ENCODE measurements at regions not wholly inside any gene's neighbourhood (a gene's known extent, or its start where the extent isn't known, plus 50 kb on each side); places are given as distances from the start of the nearest gene placed in this dataset.

DNA sequence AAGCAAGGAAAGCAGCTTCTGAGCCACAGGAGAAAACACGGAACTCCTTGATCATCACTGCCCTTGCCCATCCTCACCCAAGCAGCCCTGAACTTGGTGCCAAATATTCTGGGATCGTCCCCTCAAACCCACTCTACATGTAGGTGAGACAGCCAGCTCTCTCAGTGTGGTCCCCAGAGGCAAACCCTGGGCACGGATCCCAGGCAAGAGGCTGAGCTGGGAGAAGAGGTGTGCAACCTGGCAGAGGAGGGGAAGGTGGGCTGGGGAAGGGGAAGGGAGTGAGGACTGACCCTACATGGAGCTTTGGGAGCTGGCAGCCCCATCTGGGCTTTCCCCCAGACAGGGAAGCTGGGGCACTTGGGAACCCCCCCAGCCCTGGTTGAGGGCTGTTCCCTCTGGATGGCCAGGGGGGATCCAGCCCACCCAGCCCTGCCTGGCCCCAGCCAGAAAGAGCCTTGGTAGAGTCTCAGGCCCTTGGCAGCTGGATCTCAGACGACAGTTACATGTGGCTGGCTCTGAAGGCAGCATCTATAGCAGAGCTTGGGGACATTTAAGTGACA is 186.2 kb upstream of the CST7 start:
- no peak for DNase-seq (ENCODE audit: low read depth)

DNA sequence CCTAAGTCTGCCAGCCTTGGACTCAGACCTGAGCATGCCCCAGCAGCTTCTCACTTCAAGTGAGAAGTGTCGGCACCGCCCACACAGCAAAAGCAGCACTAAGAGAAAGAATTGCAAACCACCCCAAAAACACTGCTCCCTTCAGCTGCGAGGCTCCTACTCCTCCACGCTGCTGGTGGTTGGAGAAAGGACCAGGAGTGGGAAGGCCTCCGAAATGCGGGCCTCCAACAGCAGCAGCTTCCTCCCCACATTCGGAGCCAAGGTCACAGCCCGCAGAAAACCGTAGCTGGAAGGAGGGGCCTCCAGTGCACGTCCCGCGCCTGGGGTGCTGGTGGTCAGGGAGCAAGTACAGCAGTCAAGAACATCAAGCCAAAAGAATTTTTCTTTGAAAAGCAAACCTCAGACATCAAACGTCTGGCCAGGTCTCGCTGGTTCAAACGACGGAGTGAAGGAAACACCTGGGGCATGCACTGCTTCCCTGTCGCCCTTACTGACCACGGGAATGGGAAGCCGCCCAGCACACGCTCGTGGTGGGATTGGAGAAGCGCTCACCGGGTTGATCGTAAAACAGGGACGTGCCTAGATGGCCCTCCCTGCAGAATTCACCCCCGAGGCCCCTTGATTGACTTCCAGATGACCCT is 185.6 kb upstream of the CST7 start:
- no peak for DNase-seq (ENCODE audit: low read depth)

DNA sequence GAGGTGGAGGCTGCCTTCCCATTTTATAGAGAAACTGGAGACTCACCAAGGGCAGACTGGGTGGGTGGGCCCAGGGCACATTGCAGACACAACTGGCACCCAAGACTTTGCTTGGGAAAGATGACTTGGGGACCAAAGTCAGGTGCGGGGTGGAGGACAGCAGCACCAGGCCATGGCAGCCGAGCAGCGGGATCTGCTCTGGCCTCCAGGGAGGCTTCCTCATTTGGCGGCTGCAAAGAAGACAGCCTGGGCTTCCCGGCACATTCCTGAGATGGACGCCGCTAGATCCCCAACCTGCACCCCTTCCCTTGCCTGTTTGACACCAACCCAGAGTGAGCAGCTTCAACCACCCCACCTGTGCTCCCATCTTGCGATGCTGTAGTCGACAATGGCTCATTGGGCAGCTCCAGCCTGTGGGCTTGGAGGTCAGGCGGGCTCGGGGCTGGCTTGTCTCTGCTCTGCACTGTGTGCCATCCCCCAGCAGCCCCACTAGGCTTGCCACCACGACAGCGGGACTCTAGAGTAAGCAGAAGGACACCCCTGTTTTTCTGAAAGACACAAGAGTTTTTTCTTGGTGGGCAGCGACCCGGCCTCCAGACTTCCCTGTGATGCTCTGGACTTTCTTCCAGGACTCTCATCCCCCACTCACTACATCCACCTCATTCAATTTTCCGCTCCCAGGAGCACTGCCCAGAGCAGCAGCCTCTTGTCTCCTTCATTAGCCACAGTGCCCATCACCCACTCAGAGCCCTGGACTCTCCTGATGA is 184.9 kb upstream of the CST7 start:
- no peak for DNase-seq (ENCODE audit: low read depth)

DNA sequence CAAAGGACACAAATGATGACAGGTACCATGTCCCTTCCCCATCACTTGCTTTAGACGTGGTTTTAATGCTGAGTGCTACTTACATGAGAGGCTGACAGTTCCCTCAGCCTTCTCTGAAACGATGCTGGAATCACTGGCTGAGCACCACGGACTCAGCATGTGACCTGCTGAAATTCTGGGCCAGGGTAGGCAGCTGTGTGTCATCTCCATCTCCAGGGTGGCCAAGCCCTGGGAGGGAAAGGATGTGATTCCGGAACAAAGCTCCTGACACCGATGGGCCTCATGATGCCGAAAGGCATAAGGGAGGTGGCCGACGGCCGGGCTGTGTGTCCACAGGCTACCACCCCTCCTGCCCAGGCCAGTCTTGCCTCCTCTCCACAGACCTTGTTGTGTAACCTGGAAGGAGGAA is 184.3 kb upstream of the CST7 start:
- DNase-seq (ENCODE audit: low read depth), result no peak

DNA sequence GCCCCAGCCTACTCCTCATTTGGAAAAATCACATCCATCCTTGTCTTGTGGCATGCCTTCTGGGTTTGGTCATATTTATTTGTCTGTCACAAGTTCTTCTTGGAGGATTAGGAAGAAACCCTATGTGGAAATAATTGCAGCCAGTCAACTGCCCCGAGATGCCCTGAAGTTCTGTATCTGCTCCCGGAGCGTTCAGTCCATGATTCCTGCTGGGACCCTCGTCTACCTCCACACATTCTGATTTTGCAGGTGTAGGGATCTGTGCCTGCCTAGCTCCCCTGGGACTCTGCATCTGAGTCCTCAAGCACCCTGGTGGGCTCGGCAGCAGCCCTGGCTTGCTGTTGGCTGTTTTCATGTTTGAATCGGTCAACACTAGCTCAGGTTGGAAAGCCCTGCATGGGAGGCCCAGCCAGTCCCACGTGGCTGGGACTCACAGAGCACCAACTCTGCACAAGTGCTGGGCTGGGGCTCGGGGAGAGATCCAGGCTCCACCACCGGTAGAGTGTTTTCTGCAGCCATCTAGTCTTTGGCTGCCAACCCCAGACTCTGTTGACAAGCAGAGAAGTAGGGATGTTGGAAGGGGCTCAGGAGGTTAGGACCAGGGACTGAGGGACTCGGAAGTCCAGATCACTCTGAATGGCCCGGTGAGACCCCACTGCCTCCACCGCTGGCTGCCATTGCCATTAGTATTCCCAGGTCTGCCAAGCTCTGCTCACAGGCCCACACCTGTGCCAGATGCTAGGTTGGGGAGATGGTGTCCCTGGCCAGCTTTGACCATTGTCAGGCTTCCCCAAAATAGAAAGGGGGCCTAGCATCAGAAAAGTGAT is 183.5 kb upstream of the CST7 start:
- no peak for DNase-seq (ENCODE audit: low read depth)

DNA sequence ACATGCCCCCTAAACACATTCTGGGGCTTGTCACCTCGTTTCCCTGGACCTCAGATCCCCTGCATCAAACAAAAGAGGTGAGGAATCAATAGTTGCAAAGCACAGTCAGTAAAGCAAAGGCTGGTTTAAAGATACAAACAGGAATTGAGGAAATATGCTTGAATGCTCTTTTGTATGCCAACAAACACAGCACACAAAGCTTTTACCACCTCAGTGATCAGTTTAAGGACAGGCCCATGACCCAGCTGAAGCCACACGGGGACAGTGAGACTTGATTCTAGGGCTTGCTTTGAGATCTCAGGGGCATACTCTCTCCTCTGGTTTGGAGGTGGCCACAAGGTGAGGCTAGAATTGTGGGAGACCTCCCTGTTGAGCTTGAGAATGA is 182.9 kb upstream of the CST7 start:
- DNase-seq (ENCODE audit: low read depth), result no peak

DNA sequence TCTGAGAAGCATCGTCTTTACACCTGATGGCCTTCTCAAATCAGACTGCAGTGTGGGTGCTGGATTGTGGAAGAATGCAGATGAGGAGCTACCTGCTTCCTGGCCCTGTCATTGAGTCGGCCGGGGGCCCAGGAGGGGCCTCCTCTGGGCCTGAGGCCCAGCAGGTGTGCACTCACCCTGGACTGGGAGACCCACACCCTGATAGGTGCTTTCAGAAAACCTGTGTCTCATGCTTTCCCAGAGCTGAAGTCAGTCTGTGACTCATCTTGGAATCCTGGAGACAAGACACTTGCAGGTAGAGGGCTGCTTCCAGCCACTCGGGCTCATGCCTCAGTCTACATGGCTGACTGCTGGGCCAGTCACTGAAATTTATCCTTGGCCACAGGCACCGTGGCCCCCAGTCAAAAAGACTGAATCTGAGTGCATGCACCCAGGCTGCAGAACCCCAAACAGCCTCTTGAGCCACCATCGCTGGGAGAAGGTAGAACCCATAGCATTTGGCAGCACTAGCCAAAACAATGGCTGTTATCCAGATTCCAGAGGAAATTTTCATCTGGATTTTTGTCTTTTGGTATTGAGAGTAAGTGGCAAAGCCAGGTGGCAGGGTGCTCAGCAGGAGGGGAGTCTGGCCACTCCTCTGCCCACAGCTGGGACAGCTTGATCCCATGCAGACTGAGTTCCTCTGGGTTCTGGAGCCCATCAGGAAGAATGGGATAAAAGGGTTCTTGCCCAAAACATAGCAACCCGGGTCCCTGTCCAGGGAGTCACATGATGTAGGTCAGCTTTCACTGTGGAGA is 182.0 kb upstream of the CST7 start:
- DNase-seq (ENCODE audit: low read depth), result no peak

DNA sequence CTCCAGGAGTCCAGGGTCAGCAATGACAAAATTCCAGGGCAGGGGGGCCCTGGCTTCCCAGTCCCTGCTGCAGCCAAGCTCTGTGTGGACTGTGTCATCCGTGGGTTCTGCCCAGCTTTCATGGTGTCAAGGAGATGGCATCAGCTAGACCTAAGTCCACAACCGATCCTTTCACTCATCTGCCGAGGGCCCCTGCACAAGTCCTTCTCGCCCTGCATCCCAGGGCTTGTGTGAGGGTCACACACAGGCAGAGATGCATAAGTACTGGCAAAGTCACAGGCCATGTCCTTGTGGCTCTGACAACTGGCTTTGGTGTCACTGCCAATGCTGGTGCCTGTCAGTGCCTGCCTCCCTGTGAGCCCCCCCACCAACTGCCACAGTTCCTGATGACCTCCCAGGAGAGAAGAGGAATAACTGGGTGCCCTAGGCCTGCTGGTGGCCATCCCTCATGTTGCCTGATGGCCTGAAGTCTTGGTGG is 181.4 kb upstream of the CST7 start:
- no peak for DNase-seq (ENCODE audit: low read depth)

DNA sequence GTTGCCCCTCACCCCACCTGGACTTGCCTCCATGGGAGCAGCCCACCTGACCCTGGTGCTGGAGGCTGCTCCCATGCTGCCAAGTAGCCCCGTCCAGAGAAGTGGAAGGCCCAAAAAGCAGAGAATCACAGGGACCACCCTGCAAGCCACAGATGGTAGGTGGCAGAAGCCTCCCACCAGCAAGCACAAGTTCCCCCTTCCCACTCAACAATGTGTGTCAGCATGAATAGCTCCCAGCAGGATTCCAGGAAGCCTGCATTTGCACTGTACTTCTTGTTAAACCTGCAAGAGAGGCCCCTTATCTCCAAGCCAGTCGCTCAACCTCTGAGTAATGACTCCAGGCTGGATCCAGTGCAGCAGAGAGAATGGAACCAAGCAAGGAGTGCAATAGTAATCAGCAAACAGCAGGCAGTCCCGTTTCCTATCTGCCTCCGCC is 180.8 kb upstream of the CST7 start:
- no peak for DNase-seq (ENCODE audit: low read depth)

DNA sequence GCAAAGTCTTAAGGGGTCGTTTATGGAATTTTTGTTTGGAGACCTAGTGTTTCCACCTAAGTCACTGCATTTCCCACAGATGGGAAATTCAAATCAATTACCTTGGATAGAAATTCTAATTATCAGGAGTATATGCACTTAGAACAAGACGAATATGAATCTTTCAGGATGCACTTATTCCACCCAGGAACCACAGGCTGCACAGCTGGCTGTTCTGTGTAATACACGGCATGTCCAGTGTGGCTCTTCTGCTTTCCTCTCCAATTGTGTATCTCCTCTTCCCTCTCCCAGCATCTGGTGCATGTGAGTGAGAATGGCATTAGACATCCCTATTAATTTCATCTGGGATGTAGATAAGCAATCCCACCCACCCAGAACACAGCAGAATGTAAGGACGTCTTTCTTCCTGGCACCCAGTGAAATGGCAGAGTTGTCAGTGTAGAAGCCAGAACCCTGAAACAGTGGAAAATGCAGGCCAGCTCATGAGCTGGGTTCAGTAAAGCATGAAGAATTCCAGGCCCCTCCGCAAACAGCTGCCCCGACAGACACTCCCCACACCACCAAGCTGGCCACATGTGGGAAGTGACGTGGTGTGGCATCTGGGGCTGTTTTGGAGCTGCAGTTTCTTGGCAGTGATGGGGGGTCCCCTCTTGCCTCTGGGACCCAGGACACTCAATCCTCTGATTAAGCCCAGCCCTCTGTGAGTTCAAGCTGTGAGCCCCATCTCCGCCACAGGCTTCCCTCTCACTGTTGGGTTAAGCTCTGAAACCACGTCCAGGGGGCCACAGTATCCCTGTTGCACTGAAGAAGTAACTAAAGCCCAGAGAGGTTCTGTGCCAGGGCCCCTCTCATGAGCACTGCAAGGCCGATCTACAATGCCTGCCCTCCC is 180.1 kb upstream of the CST7 start:
- no peak for DNase-seq (ENCODE audit: low read depth)

DNA sequence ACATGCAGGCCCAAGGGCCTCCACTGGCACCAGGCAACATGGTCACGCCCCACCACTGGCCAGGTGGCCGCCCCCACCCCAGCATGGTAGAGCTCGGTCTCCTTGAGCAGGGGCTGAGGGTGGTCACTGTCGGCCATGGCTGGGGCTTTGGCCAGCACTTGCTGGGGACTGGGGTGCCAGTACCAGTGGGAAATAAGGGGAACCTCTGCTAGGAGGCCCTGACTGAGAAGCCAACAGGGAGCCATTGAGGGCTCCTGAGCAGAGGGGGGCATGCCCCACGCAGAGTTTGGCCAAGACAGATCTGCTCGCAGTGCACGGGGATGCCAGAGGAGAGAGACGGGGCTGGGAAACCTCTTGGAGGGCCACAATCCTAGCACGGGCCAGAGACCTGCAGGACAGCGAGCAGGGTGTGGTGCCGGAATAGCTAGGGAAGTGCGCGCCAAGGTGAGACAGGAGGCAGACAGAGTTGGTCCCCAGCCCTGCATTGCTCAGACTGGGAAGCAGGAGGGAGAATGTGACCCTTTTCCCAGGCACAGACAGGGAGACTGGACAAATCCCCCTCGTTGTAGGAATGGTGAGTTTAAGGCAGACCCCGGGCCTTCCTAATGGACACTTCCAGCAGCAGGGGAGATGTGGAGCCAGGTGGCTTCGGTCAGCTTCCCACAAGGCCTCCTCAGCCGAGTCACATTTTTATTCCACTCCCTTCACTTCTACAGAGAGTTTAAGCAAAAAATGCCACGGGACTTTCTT is 179.0 kb upstream of the CST7 start:
- DNase-seq (ENCODE audit: low read depth), result no peak

DNA sequence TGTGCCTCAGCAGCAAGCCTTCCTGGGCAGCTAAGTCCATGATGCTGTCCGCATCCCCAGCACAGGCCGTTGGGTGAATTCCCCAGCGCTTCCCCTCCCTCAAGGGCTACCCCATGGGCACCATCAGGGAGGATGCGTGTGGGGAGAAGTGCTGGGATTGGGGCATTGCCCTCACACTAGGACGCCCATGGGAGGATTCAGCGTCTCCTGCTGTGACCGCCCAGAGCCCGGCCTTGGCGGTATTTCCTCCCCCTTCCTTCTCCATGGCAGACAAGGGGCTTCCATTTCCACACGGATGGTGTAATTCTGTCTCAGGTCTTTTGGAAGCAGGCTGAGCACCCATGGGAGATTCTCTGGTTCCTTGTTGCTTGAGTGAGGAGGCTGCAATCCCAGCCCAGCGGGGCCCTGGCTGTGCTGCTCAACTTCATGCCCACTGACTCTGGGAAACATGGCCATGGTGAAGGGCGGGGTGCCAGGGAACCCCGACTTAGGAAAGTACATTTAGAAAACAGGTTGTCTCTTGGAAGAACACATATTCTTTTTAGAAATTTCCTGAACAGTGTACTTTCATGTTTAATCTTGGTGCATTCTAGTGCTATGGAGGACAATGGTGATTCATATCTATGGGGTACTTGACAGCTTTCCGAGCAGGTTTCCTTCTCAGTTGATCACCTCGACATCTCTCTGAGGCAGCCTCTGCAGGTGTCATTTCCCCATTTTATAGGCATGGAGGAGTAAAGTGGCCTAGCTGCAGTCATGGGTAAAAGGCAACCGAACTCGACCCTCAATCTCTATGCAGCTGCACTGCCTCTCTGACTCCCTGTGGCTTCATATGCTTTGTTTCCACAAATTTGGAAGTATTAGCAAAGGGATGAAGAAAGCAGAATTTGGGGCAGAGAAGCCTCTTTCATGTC is 178.2 kb upstream of the CST7 start:
- no peak for DNase-seq (ENCODE audit: low read depth)

DNA sequence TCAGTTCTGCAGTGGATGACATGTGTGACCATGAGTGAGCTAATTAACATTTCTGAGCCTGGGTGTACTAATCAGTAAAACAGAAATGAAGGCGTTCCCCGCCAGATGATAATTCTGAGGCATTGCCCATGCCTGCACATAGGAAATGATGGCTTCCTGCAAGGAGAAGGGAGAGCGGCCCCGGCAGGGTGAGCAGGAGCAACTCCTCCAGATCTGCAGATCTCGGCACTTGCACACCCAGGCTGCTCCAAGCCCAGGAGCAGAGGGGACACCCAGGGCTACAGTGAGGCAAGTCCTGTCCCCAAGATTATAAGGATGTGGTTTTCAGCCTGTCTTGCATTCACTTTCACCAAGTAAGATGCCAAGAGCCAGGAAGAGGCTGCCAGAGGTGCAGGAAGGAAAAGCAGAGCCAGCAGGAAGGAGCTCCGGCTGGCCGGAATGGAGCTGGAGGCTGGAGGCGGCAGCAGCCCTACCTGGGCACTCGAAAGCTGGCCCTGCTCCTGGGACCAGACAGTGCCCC is 177.5 kb upstream of the CST7 start:
- DNase-seq (ENCODE audit: low read depth), result no peak

DNA sequence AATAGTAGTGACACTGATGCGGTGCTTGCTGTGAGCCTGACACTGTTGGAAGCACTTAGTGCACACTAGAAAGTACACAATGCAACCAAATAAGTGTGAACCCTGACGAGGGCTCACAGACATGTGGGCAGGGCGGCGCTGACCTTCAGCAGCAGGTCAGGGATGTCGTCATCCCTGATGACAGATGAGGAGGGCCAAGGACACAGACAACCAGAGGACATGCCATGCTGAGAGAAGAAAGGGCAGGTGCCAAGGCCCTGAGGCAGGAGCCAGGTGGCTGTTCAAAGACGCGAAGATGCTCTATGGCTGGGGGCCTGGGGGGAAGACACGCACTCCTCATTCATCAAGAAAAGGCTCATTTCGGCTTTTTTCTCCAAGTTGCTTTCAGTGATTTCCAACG is 176.4 kb upstream of the CST7 start:
- DNase-seq (ENCODE audit: low read depth), result no peak

DNA sequence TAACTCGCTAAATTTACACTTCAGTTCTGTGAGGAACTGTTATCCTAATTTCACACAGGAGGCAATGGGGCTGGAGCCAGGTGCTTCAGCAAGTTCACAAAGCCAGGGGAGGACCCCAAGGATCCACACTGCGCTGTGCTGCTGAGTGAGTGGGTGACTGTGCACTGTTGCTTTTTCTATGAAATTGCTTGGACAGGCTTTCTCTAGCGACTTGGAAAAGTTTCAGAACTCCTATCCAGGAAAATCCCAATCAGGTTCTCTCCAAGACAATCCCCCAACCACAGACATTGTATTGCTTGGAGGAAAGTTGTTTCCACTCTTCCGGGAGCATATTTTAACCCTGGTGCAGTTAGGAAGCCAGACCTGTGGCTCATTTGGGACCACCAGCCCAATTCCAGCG is 175.9 kb upstream of the CST7 start:
- no peak for DNase-seq (ENCODE audit: low read depth)

DNA sequence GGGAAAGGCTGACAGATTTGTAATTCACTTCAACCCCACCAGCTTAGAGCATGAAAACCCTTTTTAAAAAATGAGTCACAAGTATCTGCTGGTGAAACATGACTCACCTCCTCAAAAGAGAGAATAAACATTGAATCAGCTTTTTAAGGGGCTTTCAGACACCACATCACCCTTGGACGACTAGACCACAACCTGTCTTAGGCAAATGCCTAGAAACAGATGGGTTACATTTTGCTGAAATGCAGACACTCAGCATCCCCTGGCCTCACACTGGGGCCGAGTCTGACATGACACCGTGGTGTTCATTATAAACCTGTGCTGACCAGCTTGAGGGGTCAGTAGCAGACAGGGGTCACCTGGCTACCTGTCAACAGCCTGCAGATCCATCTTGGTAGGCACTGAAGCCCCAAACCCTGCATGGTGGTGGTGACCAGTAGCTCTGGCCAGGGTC is 175.3 kb upstream of the CST7 start:
- DNase-seq (ENCODE audit: low read depth), result peak; percentile 52

DNA sequence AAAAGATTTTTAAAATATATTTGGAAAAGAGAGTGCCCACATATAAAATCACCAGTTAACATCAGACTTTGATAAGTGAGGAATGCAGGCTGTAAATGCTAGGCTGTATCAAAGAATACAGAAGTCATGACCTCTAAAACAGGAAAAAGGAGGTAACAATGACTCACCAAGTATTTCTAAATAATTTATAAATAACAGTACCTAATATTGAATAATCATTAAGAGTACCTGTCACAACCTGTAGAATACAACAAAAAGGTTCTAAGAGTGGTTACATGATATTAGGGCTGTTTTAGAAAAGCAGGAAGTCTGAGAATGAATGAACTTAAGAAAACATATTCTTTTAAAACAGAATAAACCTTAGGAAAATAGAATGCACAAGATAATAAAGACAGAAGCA is 173.1 kb upstream of the CST7 start:
- no peak for DNase-seq (ENCODE audit: low read depth)

DNA sequence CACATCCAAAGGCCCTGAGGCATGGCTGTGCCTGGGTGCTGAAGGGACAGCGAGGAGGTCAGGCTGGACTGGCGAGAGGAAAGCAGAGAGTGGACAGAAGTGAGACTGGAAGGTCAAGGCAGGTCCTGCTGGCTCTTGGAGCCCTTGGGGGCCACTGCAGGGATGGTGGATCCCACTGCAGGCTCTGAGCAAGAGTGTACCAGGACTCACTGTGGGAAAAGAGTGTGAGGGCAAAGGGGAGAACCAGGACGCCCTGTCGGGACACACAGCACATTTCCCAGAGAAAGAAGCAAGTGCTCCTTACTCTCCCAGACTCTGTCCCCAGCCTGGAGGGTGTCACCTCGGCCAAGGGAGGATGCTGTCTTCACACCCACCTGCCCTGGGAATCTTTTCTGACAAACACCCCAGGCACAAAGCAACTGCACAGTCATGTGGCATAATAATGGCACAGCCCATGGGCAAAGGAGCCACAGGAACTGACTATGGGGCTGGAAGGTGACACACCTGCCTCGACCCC is 172.3 kb upstream of the CST7 start:
- DNase-seq (ENCODE audit: low read depth), result no peak

Measured in HS-27A (cell line).